ENCODE measurements at regions not wholly inside any gene's neighbourhood (a gene's known extent, or its start where the extent isn't known, plus 50 kb on each side); places are given as distances from the start of the nearest gene placed in this dataset.

DNA sequence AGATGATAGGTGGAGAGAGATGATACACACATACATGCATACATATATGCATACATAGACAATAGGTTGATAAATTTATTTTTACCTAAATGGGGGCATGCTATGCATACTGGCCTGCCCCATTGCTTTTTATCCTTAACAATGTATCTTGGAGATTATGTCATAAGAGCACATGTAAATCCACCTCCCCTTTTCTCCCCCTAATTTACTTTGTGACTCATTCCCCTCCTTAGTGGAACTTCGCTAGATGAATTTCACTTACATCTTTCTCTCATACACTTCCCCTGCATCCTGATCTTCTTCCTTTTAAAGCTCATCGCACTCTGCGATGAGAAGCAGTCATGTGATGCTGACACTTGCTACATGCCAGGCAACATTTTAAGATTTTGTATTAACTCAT, 223.6 kb downstream of the C1D start:
- TF ChIP-seq SIN3A (IDR thresholded peaks at IDR 0.05; ENCODE audit: low read depth, low read length) (no peak), RCOR1 (conservative IDR thresholded peaks at IDR 0.05; ENCODE audit: low read depth, low read length) (no peak), CHD4 (IDR thresholded peaks at IDR 0.05) (no peak), SREBF2 (IDR thresholded peaks at IDR 0.05; ENCODE audit: low read length) (no peak), SMC3 (IDR thresholded peaks at IDR 0.05; ENCODE audit: borderline replicate concordance, low read length) (no peak)
- TF ChIP-seq, protein P1, sequence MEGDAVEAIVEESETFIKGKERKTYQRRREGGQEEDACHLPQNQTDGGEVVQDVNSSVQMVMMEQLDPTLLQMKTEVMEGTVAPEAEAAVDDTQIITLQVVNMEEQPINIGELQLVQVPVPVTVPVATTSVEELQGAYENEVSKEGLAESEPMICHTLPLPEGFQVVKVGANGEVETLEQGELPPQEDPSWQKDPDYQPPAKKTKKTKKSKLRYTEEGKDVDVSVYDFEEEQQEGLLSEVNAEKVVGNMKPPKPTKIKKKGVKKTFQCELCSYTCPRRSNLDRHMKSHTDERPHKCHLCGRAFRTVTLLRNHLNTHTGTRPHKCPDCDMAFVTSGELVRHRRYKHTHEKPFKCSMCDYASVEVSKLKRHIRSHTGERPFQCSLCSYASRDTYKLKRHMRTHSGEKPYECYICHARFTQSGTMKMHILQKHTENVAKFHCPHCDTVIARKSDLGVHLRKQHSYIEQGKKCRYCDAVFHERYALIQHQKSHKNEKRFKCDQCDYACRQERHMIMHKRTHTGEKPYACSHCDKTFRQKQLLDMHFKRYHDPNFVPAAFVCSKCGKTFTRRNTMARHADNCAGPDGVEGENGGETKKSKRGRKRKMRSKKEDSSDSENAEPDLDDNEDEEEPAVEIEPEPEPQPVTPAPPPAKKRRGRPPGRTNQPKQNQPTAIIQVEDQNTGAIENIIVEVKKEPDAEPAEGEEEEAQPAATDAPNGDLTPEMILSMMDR (IDR thresholded peaks at IDR 0.05 in 2 of 3, conservative IDR thresholded peaks at IDR 0.05 in 1 of 3; ENCODE audit: control insufficient read depth in 2 of 3, extremely low read depth in 1 of 3, insufficient read depth in 1 of 3, low read depth in 3 of 3, low read length in 3 of 3): no peak
- TF ChIP-seq, protein P2, sequence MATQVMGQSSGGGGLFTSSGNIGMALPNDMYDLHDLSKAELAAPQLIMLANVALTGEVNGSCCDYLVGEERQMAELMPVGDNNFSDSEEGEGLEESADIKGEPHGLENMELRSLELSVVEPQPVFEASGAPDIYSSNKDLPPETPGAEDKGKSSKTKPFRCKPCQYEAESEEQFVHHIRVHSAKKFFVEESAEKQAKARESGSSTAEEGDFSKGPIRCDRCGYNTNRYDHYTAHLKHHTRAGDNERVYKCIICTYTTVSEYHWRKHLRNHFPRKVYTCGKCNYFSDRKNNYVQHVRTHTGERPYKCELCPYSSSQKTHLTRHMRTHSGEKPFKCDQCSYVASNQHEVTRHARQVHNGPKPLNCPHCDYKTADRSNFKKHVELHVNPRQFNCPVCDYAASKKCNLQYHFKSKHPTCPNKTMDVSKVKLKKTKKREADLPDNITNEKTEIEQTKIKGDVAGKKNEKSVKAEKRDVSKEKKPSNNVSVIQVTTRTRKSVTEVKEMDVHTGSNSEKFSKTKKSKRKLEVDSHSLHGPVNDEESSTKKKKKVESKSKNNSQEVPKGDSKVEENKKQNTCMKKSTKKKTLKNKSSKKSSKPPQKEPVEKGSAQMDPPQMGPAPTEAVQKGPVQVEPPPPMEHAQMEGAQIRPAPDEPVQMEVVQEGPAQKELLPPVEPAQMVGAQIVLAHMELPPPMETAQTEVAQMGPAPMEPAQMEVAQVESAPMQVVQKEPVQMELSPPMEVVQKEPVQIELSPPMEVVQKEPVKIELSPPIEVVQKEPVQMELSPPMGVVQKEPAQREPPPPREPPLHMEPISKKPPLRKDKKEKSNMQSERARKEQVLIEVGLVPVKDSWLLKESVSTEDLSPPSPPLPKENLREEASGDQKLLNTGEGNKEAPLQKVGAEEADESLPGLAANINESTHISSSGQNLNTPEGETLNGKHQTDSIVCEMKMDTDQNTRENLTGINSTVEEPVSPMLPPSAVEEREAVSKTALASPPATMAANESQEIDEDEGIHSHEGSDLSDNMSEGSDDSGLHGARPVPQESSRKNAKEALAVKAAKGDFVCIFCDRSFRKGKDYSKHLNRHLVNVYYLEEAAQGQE (IDR thresholded peaks at IDR 0.05; ENCODE audit: low read depth, low read length): no peak

Measured in GM12878 (cell line).